ENCODE measurements at regions not wholly inside any gene's neighbourhood (a gene's known extent, or its start where the extent isn't known, plus 50 kb on each side); places are given as distances from the start of the nearest gene placed in this dataset.

GRCh38 chr13:74336546-74336945, 202.3 kb upstream of the KLF12 start:
- H3K27ac ChIP-seq (ENCODE audit: control insufficient read depth, insufficient read depth, low read length): no peak overlapping the region
- no peaks in the 10 kb centered on the region for H3K36me3 ChIP-seq (ENCODE audit: control insufficient read depth in 2 of 2, extremely low read depth in 1 of 2, insufficient read depth in 2 of 2, low read length in 2 of 2)
- dilution Hi-C loops (cut with MboI; ENCODE audit: extremely low pct_ligation_motif_present, low sequenced_read_pairs): no loop called here
- H3K27me3 ChIP-seq (ENCODE audit: control insufficient read depth, extremely low read depth, insufficient read depth, low read length): no peaks in the 10 kb centered on the region
- H3K4me1 ChIP-seq (ENCODE audit: control insufficient read depth, extremely low read depth, insufficient read depth, low read length): no peaks in the 10 kb centered on the region
- FAIRE-seq: no peak
- H3K9me3 ChIP-seq (ENCODE audit: control insufficient read depth, low read depth, low read length): no peaks in the 10 kb centered on the region
- TF ChIP-seq CTCF (optimal IDR thresholded peaks at IDR 0.05 in 1 of 3, IDR thresholded peaks at IDR 0.05 in 1 of 3, conservative IDR thresholded peaks at IDR 0.05 in 1 of 3; ENCODE audit: extremely low read depth in 1 of 3, insufficient read depth in 2 of 3, low read length in 3 of 3) (no peak), EZH2 (IDR thresholded peaks at IDR 0.05; ENCODE audit: low read length) (no peak)
- no peak overlapping the region for H2AFZ ChIP-seq (ENCODE audit: control insufficient read depth, low read length)
- H4K20me1 ChIP-seq (ENCODE audit: control insufficient read depth, extremely low read depth, insufficient read depth, low read length): no peaks in the 10 kb centered on the region
- H3K4me3 ChIP-seq (ENCODE audit: control insufficient read depth in 2 of 3, extremely low read depth in 1 of 3, insufficient read depth in 2 of 3, low read depth in 1 of 3, low read length in 3 of 3): no peak overlapping the region
- no peaks in the 10 kb centered on the region for H3K9me1 ChIP-seq (ENCODE audit: control insufficient read depth, extremely low read depth, insufficient read depth, low read length)
- H3K4me2 ChIP-seq (ENCODE audit: control insufficient read depth, extremely low read depth, insufficient read depth, low read depth, low read length): no peak overlapping the region
- H3K9ac ChIP-seq (ENCODE audit: control insufficient read depth, extremely low read depth, insufficient read depth, low read length): no peak overlapping the region
- no peak for DNase-seq (ENCODE audit: low read depth, low spot score)
- H3K79me2 ChIP-seq (ENCODE audit: control insufficient read depth, insufficient read depth, low read length): no peaks in the 10 kb centered on the region

GRCh38 chr13:74335370-74335769, 201.2 kb upstream of the KLF12 start:
- FAIRE-seq (no peak), DNase-seq (ENCODE audit: low read depth, low spot score) (no peak)
- Histone ChIP-seq H4K20me1 (ENCODE audit: control insufficient read depth, extremely low read depth, insufficient read depth, low read length) (no peaks in the 10 kb centered on the region), H3K79me2 (ENCODE audit: control insufficient read depth, insufficient read depth, low read length) (no peaks in the 10 kb centered on the region), H3K27ac (ENCODE audit: control insufficient read depth, insufficient read depth, low read length) (no peak overlapping the region), H3K36me3 (ENCODE audit: control insufficient read depth in 2 of 2, extremely low read depth in 1 of 2, insufficient read depth in 2 of 2, low read length in 2 of 2) (no peaks in the 10 kb centered on the region), H3K4me2 (ENCODE audit: control insufficient read depth, extremely low read depth, insufficient read depth, low read depth, low read length) (no peak overlapping the region), H3K9ac (ENCODE audit: control insufficient read depth, extremely low read depth, insufficient read depth, low read length) (no peak overlapping the region), H3K4me1 (ENCODE audit: control insufficient read depth, extremely low read depth, insufficient read depth, low read length) (no peaks in the 10 kb centered on the region), H3K27me3 (ENCODE audit: control insufficient read depth, extremely low read depth, insufficient read depth, low read length) (no peaks in the 10 kb centered on the region), H3K9me1 (ENCODE audit: control insufficient read depth, extremely low read depth, insufficient read depth, low read length) (no peaks in the 10 kb centered on the region), H2AFZ (ENCODE audit: control insufficient read depth, low read length) (no peak overlapping the region), H3K4me3 (ENCODE audit: control insufficient read depth in 2 of 3, extremely low read depth in 1 of 3, insufficient read depth in 2 of 3, low read depth in 1 of 3, low read length in 3 of 3) (no peak overlapping the region), H3K9me3 (ENCODE audit: control insufficient read depth, low read depth, low read length) (no peaks in the 10 kb centered on the region)
- TF ChIP-seq EZH2 (IDR thresholded peaks at IDR 0.05; ENCODE audit: low read length): no peak
- TF ChIP-seq CTCF (optimal IDR thresholded peaks at IDR 0.05 in 1 of 3, IDR thresholded peaks at IDR 0.05 in 1 of 3, conservative IDR thresholded peaks at IDR 0.05 in 1 of 3; ENCODE audit: extremely low read depth in 1 of 3, insufficient read depth in 2 of 3, low read length in 3 of 3): no peak
- dilution Hi-C loops (cut with MboI; ENCODE audit: extremely low pct_ligation_motif_present, low sequenced_read_pairs): no loop called here
